ENCODE measurements at regions not wholly inside any gene's neighbourhood (a gene's known extent, or its start where the extent isn't known, plus 50 kb on each side); places are given as distances from the start of the nearest gene placed in this dataset.
"Not testable (repeated sequence)": the region's sequence is repeated elsewhere in the genome, so short reads cannot be mapped to it uniquely, and the experiment has no call there.

GRCh38 chrX:109782994-109783700, 50.1 kb upstream of the ACSL4 start:
- DNase-seq (ENCODE audit: low read depth): no peak

DNA sequence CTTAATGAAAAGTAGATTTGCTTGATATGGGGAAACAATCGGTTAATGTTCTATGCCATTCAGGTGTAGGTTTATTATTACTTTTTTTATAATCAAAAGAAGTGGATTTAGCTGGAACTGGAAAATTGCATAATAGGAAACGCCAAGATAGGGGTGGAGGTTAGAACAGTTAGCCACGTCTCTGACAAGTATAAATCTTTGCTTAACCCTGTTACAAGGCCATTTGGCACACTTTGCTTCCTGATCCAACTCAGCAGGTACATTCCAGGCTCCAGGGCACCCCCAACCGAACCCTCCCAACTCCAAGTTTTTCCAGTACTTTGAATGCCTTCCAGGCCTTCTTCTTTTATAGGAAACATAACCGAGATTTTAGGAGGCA, 50.6 kb upstream of the ACSL4 start:
- no peak for DNase-seq (ENCODE audit: low read depth)

- DNase-seq (ENCODE audit: low read depth): no peak
Measured at GRCh38 chrX:109785053-109785452, 52.0 kb upstream of the ACSL4 start.

- not testable (repeated sequence) for DNase-seq (ENCODE audit: low read depth)
Measured at GRCh38 chrX:109790511-109790910, 57.5 kb upstream of the ACSL4 start.

DNA sequence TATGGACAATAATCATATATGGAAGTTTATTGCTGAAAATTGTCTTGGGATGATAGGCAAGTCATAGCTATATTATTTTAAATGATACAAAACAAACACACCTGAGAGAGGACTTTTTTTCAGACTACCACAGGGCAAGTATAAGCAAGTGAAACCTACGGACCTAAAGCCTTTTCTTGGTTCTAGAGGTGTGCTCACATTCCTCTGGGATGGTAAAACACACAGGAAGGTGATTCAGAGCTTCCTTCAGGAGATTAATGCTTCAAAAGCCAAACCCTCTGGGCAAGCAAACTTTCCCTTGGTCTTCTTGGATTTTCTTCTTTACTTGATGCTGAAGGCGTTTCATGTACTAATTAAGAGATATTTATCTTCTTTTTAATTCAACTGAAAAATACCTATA, 60.1 kb upstream of the ACSL4 start:
- no peak for DNase-seq (ENCODE audit: low read depth)

DNA sequence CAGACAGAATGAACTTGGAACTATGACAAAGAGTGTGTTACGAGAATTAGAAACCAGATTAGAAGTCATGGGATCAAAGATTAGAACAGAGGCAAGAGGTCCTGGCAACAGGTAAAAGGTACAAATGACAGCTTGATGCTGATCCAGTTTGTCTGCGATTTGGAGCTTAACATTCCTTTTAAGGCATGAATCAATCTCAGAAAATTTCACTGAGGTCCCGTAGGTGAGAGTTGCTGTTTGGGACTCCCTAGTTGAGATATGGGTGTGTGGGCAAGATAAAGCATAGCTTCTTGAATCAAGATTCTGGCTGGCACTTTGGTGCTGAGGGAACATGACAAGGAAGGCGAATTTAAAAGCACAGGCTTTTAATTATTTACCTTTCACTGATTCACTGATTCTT, 62.6 kb upstream of the ACSL4 start:
- DNase-seq (ENCODE audit: low read depth): no peak

- DNase-seq (ENCODE audit: low read depth): peak; percentile 73
Measured at GRCh38 chrX:109797311-109797975, 64.4 kb upstream of the ACSL4 start.

DNA sequence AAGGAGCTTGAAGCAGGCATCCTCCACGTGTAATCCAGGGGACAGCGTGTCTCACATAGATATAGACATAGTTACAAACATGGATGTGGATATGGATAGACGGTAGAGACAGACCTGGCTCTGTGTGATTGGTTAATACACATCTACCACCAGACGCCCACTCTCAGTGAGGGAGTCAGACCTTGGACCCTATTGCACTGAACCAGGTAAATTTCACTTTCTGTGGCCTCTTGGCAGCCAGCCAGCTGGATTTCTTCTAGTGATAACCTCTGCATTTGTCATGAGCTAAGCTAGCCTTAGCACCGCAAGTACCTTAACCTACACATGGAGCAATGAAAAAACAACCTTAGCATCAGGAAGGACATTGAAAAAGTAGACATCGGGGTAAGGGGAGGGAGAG, 79.2 kb upstream of the ACSL4 start:
- no peak for DNase-seq (ENCODE audit: low read depth)

- DNase-seq (ENCODE audit: low read depth): no peak
Measured at GRCh38 chrX:109813236-109813635, 80.2 kb upstream of the ACSL4 start.

- no peak for DNase-seq (ENCODE audit: low read depth)
Measured at GRCh38 chrX:109818976-109819375, 85.9 kb upstream of the ACSL4 start.

- DNase-seq (ENCODE audit: low read depth): no peak
Measured at GRCh38 chrX:109822861-109823260, 89.8 kb upstream of the ACSL4 start.

GRCh38 chrX:109826954-109827708, 94.1 kb upstream of the ACSL4 start:
- peak; percentile 92 for DNase-seq (ENCODE audit: low read depth)

GRCh38 chrX:109827772-109828171, 94.7 kb upstream of the ACSL4 start:
- DNase-seq (ENCODE audit: low read depth): no peak

DNA sequence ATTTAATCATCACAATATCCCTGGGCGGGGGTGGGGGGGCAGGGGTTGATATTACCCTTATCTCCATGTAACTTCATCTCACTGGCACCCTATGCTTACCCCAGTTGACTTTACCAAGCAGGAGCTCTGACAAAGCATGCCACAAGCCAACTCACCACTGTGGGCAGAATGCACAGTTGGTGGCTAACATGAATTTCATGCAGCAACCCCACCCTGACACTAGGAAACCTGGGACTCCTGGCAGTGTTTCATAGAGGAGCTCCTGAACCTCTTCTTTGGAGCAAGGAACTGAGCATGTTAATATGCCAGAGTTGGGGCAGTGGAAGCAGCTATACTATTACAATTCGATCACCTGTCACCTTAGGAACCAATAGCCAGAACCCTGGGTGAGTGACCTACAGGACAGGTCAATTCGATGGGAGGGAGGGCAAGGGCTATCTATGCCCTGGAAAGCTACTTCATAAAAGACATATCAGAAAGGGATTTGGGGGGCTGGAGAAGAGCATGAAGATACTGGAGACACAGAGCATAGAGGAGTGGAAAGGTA, 97.2 kb upstream of the ACSL4 start:
- no peak for DNase-seq (ENCODE audit: low read depth)

GRCh38 chrX:109830704-109831206, 97.7 kb upstream of the ACSL4 start:
- peak; percentile 58 for DNase-seq (ENCODE audit: low read depth)

- DNase-seq (ENCODE audit: low read depth): no peak
Measured at GRCh38 chrX:109831326-109831985, 98.4 kb upstream of the ACSL4 start.

DNA sequence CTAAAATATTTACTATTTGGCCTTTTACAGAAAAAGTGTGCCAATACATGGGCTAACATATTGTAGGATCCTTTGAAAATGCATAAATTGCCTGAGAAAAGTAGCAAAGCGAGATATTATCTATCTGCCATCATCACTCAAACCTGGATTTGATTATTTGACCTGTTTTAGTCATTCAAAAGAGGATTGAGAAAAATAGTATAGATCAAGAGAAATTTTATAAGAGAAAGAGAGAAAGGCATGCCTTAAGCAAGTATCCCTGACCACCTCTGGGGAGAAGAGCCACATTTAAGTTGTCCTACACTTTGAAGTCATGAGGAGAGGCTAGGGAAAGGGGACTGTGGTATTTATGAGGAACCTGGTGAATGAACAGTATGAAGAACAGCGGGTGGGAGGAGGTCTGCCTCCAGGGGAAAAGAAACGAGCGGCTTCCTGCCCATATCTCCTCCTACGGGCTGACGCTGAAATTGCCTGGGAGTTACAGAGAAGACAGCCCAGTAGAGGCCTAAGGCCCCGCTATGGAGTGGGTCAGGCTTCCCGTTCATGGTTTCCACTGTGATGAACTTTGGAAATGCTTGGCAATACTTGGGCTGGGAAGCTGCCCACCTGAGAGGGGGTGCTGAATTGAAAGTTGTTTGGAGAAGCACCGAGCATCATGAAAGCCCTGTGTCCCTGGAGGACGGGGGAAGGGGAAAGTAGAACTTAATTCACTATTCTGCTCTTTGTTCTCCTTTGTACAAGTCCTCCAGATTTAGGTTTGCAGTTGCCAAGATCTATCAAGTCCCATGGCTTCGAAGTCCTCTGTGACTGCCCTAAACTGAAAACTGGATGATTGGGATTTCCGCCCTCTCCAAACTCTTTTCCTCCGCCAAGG, 106.9 kb upstream of the ACSL4 start:
- DNase-seq (ENCODE audit: low read depth): no peak

- peak; percentile 94 for DNase-seq (ENCODE audit: low read depth)
Measured at GRCh38 chrX:109840585-109840984, 107.5 kb upstream of the ACSL4 start.

GRCh38 chrX:109841257-109841656, 108.2 kb upstream of the ACSL4 start:
- no peak for DNase-seq (ENCODE audit: low read depth)

- DNase-seq (ENCODE audit: low read depth): no peak
Measured at GRCh38 chrX:109841869-109842579, 109.0 kb upstream of the ACSL4 start.

Measured in LHCN-M2 (cell line).